Peyer's patch (tissue), 4 donors: ENCODE measurements at regions not wholly inside any gene's neighbourhood (a gene's known extent, or its start where the extent isn't known, plus 50 kb on each side); places are given as distances from the start of the nearest gene placed in this dataset.

Source experiments
- DNase-seq, 3 donors: peaks; one replicate each; pipeline ENCODE4 v3.0.0-alpha.2; 2017 to 2019
- H3K27ac ChIP-seq, 4 donors: fragments of 200-600 bp; sonication (generic); one replicate each; pipeline ENCODE4 v1.5.1; 2016 to 2019
- H3K27me3 ChIP-seq, 2 donors: fragments of 200-600 bp; sonication (generic); one replicate each; pipeline ENCODE4 v1.5.1; 2019
- H3K36me3 ChIP-seq, 3 donors: fragments of 200-600 bp; sonication (generic); one replicate each; pipeline ENCODE4 v1.5.1; 2016 to 2019
- H3K4me1 ChIP-seq, 4 donors: fragments of 200-600 bp; sonication (generic); one replicate each; pipeline ENCODE4 v1.5.1; 2016 to 2019
- H3K4me3 ChIP-seq, 4 donors: fragments of 200-600 bp; sonication (generic); 1 replicate in 3 of 4; 2 replicates in 1 of 4; pipeline ENCODE4 v1.5.1; 2016 to 2019; ENCODE audit warnings: mild to moderate bottlenecking in 1 of 4
- H3K9me3 ChIP-seq, 4 donors: fragments of 200-600 bp; sonication (generic); one replicate each; pipeline ENCODE4 v1.5.1; 2016 to 2019; ENCODE audit warnings: mild to moderate bottlenecking in 1 of 4
- POLR2A ChIP-seq, 2 donors: fragments of 450-650 bp; IDR thresholded peaks; one replicate each; pipeline ENCODE4 v1.5.1; 2017; ENCODE audit warnings: antibody characterized with exemption in 2 of 2, mild to moderate bottlenecking in 2 of 2, moderate library complexity in 2 of 2
- TF ChIP-seq, protein P1 (sequence below), 6 experiments: fragments of 450-650 bp in 4 of 6; fragments of 200-600 bp in 2 of 6; sonication (generic) in 1 of 6; IDR thresholded peaks; one replicate each; pipeline ENCODE4 v1.5.1; 2017 to 2019; ENCODE audit warnings: antibody characterized with exemption in 6 of 6, mild to moderate bottlenecking in 3 of 6, moderate library complexity in 1 of 6

DNA sequence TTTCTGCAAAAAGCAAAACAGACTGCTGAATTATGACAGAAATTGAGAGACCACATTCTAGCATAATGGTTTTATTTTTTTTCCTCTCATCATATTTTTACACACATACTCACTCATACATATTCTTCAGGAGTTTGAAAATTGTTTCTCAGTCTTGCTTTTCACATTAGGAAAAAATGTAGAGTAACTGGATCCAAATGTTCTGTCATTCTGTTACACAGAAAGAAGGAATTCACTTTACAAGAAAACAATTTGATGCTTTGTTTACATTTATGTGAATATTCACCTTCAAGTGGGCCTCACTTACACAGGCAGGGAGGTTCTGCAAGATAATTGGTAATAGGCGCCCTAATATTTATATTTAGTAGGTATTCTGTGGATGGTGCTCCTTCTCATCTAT lies 82.0 kb downstream of the ARL4A start:
- no peaks in the 10 kb centered on the region for H3K36me3 ChIP-seq
- no peak for TF ChIP-seq POLR2A (IDR thresholded peaks at IDR 0.05)
- TF ChIP-seq, protein P1, sequence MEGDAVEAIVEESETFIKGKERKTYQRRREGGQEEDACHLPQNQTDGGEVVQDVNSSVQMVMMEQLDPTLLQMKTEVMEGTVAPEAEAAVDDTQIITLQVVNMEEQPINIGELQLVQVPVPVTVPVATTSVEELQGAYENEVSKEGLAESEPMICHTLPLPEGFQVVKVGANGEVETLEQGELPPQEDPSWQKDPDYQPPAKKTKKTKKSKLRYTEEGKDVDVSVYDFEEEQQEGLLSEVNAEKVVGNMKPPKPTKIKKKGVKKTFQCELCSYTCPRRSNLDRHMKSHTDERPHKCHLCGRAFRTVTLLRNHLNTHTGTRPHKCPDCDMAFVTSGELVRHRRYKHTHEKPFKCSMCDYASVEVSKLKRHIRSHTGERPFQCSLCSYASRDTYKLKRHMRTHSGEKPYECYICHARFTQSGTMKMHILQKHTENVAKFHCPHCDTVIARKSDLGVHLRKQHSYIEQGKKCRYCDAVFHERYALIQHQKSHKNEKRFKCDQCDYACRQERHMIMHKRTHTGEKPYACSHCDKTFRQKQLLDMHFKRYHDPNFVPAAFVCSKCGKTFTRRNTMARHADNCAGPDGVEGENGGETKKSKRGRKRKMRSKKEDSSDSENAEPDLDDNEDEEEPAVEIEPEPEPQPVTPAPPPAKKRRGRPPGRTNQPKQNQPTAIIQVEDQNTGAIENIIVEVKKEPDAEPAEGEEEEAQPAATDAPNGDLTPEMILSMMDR (IDR thresholded peaks at IDR 0.05): no peak

GRCh38 chr7:12770227-12770975 lies 83.0 kb downstream of the ARL4A start:
- Histone ChIP-seq H3K4me3 (no peak overlapping the region), H3K36me3 (no peaks in the 10 kb centered on the region), H3K27me3 (no peaks in the 10 kb centered on the region), H3K9me3 (no peaks in the 10 kb centered on the region), H3K27ac (no peak overlapping the region), H3K4me1 (peaks cover 0 to 9% (median 0%) of the 10 kb centered on the region in 4 donors)
- no peak for DNase-seq
- TF ChIP-seq, protein P1 (IDR thresholded peaks at IDR 0.05): no peak
- TF ChIP-seq POLR2A (IDR thresholded peaks at IDR 0.05): no peak

More for the DNA sequence above, 82.0 kb downstream of the ARL4A start:
- H3K4me1 ChIP-seq: peaks cover 0 to 9% (median 0%) of the 10 kb centered on the region in 4 donors
- no peak for DNase-seq
- H3K27ac ChIP-seq: no peak overlapping the region
- H3K9me3 ChIP-seq: no peaks in the 10 kb centered on the region
- no peak overlapping the region for H3K4me3 ChIP-seq
- no peaks in the 10 kb centered on the region for H3K27me3 ChIP-seq

DNA sequence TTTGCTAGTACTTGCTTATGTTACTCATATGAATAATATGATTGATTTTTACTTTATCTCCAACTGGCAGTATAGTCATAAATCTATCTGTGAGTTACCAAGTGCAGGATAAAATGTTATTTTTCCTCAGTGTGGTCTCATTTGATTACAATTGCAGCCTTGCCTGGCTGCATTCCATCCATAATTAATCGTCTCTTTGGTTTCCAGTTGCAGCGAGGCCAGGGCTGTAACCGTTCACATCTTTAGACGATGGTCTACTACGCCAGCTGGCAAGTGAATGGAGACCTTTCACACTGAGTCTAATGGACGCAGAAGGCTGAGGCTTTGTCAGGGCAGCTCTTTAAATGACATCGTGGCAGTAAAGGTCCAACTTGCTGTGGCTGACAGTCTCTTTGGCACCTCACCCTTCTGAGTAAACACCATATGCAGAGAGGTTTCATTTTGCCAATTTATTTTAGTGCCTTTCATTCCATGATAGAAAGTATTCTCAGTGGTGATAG lies 84.0 kb downstream of the ARL4A start:
- TF ChIP-seq POLR2A (IDR thresholded peaks at IDR 0.05): no peak
- TF ChIP-seq, protein P1 (IDR thresholded peaks at IDR 0.05): no peak
- Histone ChIP-seq H3K4me3 (peak overlapping the region in 1 of 4 donors; percentile 16), H3K9me3 (no peaks in the 10 kb centered on the region), H3K27me3 (no peaks in the 10 kb centered on the region), H3K4me1 (peaks cover 0 to 9% (median 0%) of the 10 kb centered on the region in 4 donors), H3K27ac (peak overlapping the region in 2 of 4 donors; percentile 31 to 70), H3K36me3 (no peaks in the 10 kb centered on the region)
- DNase-seq: peak in 2 of 3 donors; percentile 50 to 60

- H3K9me3 ChIP-seq: no peaks in the 10 kb centered on the region
- H3K27ac ChIP-seq: no peak overlapping the region
- DNase-seq: no peak
- H3K4me3 ChIP-seq: no peak overlapping the region
- H3K36me3 ChIP-seq: no peaks in the 10 kb centered on the region
- no peaks in the 10 kb centered on the region for H3K27me3 ChIP-seq
- peaks cover 0 to 9% (median 0%) of the 10 kb centered on the region in 4 donors for H3K4me1 ChIP-seq
- TF ChIP-seq, protein P1 (IDR thresholded peaks at IDR 0.05): no peak
- TF ChIP-seq POLR2A (IDR thresholded peaks at IDR 0.05): no peak
Measured at GRCh38 chr7:12772768-12773167, 85.3 kb downstream of the ARL4A start.

DNA sequence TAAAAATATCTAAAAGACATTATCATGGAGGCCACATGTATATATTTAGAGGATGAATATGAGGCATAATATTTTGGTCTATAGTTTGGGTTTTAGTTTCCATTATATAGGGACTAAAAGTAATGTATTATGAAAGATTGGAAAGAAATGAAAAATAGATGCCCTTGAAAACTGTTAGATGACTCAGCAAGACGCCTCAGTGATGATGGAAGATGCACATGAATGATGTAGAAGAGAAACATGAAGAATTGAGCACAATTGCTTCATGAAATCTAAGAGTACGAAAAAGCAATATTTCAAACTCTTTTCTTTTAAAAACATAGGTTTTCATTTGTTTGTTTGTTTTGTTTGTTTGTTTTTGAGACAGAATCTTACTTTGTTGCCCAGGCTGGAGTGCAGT lies 89.8 kb downstream of the ARL4A start:
- Histone ChIP-seq H3K9me3 (no peaks in the 10 kb centered on the region), H3K27ac (no peak overlapping the region), H3K4me3 (no peak overlapping the region), H3K4me1 (no peaks in the 10 kb centered on the region), H3K27me3 (no peaks in the 10 kb centered on the region), H3K36me3 (no peaks in the 10 kb centered on the region)
- no peak for DNase-seq
- TF ChIP-seq, protein P1 (IDR thresholded peaks at IDR 0.05): no peak
- TF ChIP-seq POLR2A (IDR thresholded peaks at IDR 0.05): no peak
